Mucosa of stomach (tissue), 1 donor: ENCODE measurements at regions not wholly inside any gene's neighbourhood (a gene's known extent, or its start where the extent isn't known, plus 50 kb on each side); places are given as distances from the start of the nearest gene placed in this dataset.
"Not testable (repeated sequence)": the region's sequence is repeated elsewhere in the genome, so short reads cannot be mapped to it uniquely, and the experiment has no call there.

Source experiments
- H3K27me3 ChIP-seq: one replicate; pipeline ENCODE4 v1.7.0; 2013; ENCODE audit warnings: mild to moderate bottlenecking, low read length; ENCODE audit not compliant: control insufficient read depth, insufficient read depth
- H3K36me3 ChIP-seq: one replicate; pipeline ENCODE4 v1.7.0; 2013; ENCODE audit warnings: low read length; ENCODE audit not compliant: control insufficient read depth, insufficient read depth
- H3K4me1 ChIP-seq: one replicate; pipeline ENCODE4 v1.7.0; 2013; ENCODE audit warnings: mild to moderate bottlenecking, low read length; ENCODE audit not compliant: control insufficient read depth, insufficient read depth
- H3K4me3 ChIP-seq: one replicate; pipeline ENCODE4 v1.7.0; 2013; ENCODE audit warnings: low read length
- H3K9ac ChIP-seq: one replicate; pipeline ENCODE4 v1.7.0; 2013; ENCODE audit warnings: mild to moderate bottlenecking, low read length, moderate library complexity
- H3K9me3 ChIP-seq: one replicate; pipeline ENCODE4 v1.7.0; 2013; ENCODE audit warnings: mild to moderate bottlenecking, low read length, moderate library complexity; ENCODE audit not compliant: control insufficient read depth
- donor health status: Pancreatic carcinoma.

GRCh38 chr2:242113492-242113891, 244.0 kb downstream of the RTP5 start:
- H3K4me1 ChIP-seq, H3K27me3 ChIP-seq, H3K36me3 ChIP-seq, H3K9ac ChIP-seq, H3K4me3 ChIP-seq, H3K9me3 ChIP-seq: not testable (repeated sequence)

GRCh38 chr2:242116676-242117075, 247.1 kb downstream of the RTP5 start:
- not testable (repeated sequence) for H3K4me3 ChIP-seq, H3K9ac ChIP-seq, H3K4me1 ChIP-seq, H3K9me3 ChIP-seq, H3K27me3 ChIP-seq, H3K36me3 ChIP-seq

- H3K27me3 ChIP-seq, H3K4me1 ChIP-seq, H3K9me3 ChIP-seq, H3K36me3 ChIP-seq, H3K9ac ChIP-seq, H3K4me3 ChIP-seq: not testable (repeated sequence)
Measured at GRCh38 chr2:242117305-242117704, 247.8 kb downstream of the RTP5 start.

GRCh38 chr2:242119682-242120081, 250.2 kb downstream of the RTP5 start:
- H3K4me3 ChIP-seq, H3K27me3 ChIP-seq, H3K4me1 ChIP-seq, H3K36me3 ChIP-seq, H3K9ac ChIP-seq, H3K9me3 ChIP-seq: not testable (repeated sequence)

GRCh38 chr2:242130682-242131081, 261.2 kb downstream of the RTP5 start:
- not testable (repeated sequence) for H3K4me1 ChIP-seq, H3K9me3 ChIP-seq, H3K27me3 ChIP-seq, H3K9ac ChIP-seq, H3K36me3 ChIP-seq, H3K4me3 ChIP-seq

- H3K27me3 ChIP-seq, H3K9ac ChIP-seq, H3K9me3 ChIP-seq, H3K36me3 ChIP-seq, H3K4me1 ChIP-seq, H3K4me3 ChIP-seq: not testable (repeated sequence)
Measured at GRCh38 chr2:242159921-242160320, 290.4 kb downstream of the RTP5 start.

GRCh38 chr2:242165115-242165514, 295.6 kb downstream of the RTP5 start:
- not testable (repeated sequence) for H3K4me3 ChIP-seq, H3K9me3 ChIP-seq, H3K27me3 ChIP-seq, H3K4me1 ChIP-seq, H3K9ac ChIP-seq, H3K36me3 ChIP-seq

GRCh38 chr2:242171290-242171689, 301.8 kb downstream of the RTP5 start:
- not testable (repeated sequence) for H3K36me3 ChIP-seq, H3K9ac ChIP-seq, H3K4me1 ChIP-seq, H3K27me3 ChIP-seq, H3K9me3 ChIP-seq, H3K4me3 ChIP-seq
